CD4-positive, alpha-beta memory T cell (primary cell): ENCODE measurements at regions not wholly inside any gene's neighbourhood (a gene's known extent, or its start where the extent isn't known, plus 50 kb on each side); places are given as distances from the start of the nearest gene placed in this dataset.

ENCODE experiments used
- CTCF ChIA-PET: fragments of 350-600 bp; sonication (Branson Sonifier 250); formaldehyde crosslinking; loops from one replicate; lab custom pipeline; 2021; ENCODE audit warnings: inconsistent platforms; ENCODE audit not compliant: partially characterized antibody; lab: Charles Lee
- POLR2A ChIA-PET: fragments of 350-600 bp; sonication (Branson Sonifier 250); formaldehyde crosslinking; loops from one replicate; lab custom pipeline; 2021; ENCODE audit not compliant: partially characterized antibody; lab: Charles Lee
- DNase-seq, 5 donors: peaks; one replicate each; pipeline versions ENCODE4 v3.0.0 to v3.0.0-alpha.2; 2020 to 2022; ENCODE audit warnings: mixed read lengths in 1 of 5
- H3K27ac ChIP-seq: one replicate; pipeline ENCODE4 v1.7.0; 2013; ENCODE audit warnings: low read depth, low read length
- H3K27me3 ChIP-seq: 2 replicates; pipeline ENCODE4 v1.7.0; 2013; ENCODE audit warnings: mild to moderate bottlenecking, low read length, moderate library complexity; ENCODE audit not compliant: insufficient read depth
- H3K36me3 ChIP-seq: 2 replicates; pipeline ENCODE4 v1.7.0; 2013; ENCODE audit warnings: mild to moderate bottlenecking, low read length, moderate library complexity; ENCODE audit not compliant: insufficient read depth
- H3K4me1 ChIP-seq: 2 replicates; pipeline ENCODE4 v1.7.0; 2013; ENCODE audit warnings: mild to moderate bottlenecking, low read length, moderate library complexity; ENCODE audit not compliant: insufficient read depth
- H3K4me3 ChIP-seq, 2 donors: one replicate each; pipeline ENCODE4 v1.7.0; 2013; ENCODE audit warnings: low read length in 2 of 2, mild to moderate bottlenecking in 1 of 2
- H3K9me3 ChIP-seq, 2 donors: one replicate each; pipeline ENCODE4 v1.7.0; 2013; ENCODE audit warnings: low read length in 2 of 2, control low read depth in 1 of 2; ENCODE audit not compliant: control insufficient read depth in 1 of 2
- H3K27ac Mint-ChIP-seq, 7 donors: one replicate each; pipeline ENCODE4 v1.8.0; 2020 to 2021; ENCODE audit warnings: mixed read lengths in 7 of 7, mild to moderate bottlenecking in 6 of 7, inconsistent platforms in 3 of 7, moderate library complexity in 3 of 7
- H3K27me3 Mint-ChIP-seq, 2 donors: one replicate each; pipeline ENCODE4 v1.8.0; 2020 to 2021; ENCODE audit warnings: mixed read lengths in 2 of 2
- H3K36me3 Mint-ChIP-seq, 2 donors: one replicate each; pipeline ENCODE4 v1.8.0; 2020 to 2021; ENCODE audit warnings: mixed read lengths in 2 of 2, inconsistent platforms in 1 of 2, mild to moderate bottlenecking in 1 of 2
- H3K4me1 Mint-ChIP-seq, 4 donors: one replicate each; pipeline ENCODE4 v1.8.0; 2020 to 2021; ENCODE audit warnings: mixed read lengths in 4 of 4, mild to moderate bottlenecking in 1 of 4
- H3K4me3 Mint-ChIP-seq, 8 donors: one replicate each; pipeline ENCODE4 v1.8.0; 2020 to 2021; ENCODE audit warnings: mixed read lengths in 8 of 8, mild to moderate bottlenecking in 7 of 8, moderate library complexity in 6 of 8, inconsistent platforms in 3 of 8
- H3K9me3 Mint-ChIP-seq, 8 donors: one replicate each; pipeline ENCODE4 v1.8.0; 2020 to 2021; ENCODE audit warnings: mixed read lengths in 8 of 8, mild to moderate bottlenecking in 5 of 8, inconsistent platforms in 3 of 8, moderate library complexity in 1 of 8
- intact Hi-C: fragments of 100-400 bp; cut with micrococcal nuclease; formaldehyde crosslinking; loops from one replicate; pipeline ENCODE4 v1.15.1; 2023

GRCh38 chr17:14461227-14461548 is 160.3 kb downstream of the HS3ST3B1 start:
- Histone ChIP-seq H3K27ac (no peak overlapping the region), H3K36me3 (no peaks in the 10 kb centered on the region), H3K9me3 (no peaks in the 10 kb centered on the region), H3K4me1 (no peaks in the 10 kb centered on the region), H3K27me3 (no peaks in the 10 kb centered on the region), H3K4me3 (no peak overlapping the region)
- H3K36me3 Mint-ChIP-seq = peaks cover 0 to 4% of the 10 kb centered on the region in 2 donors
- ChIA-PET CTCF (no interaction called here), POLR2A (no interaction called here)
- peaks cover 1 to 5% of the 10 kb centered on the region in 2 donors for H3K27me3 Mint-ChIP-seq
- peaks cover 0 to 3% (median 0%) of the 10 kb centered on the region in 8 donors for H3K9me3 Mint-ChIP-seq
- no peak overlapping the region for H3K4me3 Mint-ChIP-seq
- DNase-seq = no peak
- peaks cover 0 to 11% (median 6%) of the 10 kb centered on the region in 4 donors for H3K4me1 Mint-ChIP-seq
- no peak overlapping the region for H3K27ac Mint-ChIP-seq
- intact Hi-C loops = no loop called here

- Histone ChIP-seq H3K27me3 (no peaks in the 10 kb centered on the region), H3K4me1 (no peaks in the 10 kb centered on the region), H3K27ac (no peak overlapping the region), H3K4me3 (no peak overlapping the region), H3K9me3 (no peaks in the 10 kb centered on the region), H3K36me3 (no peaks in the 10 kb centered on the region)
- Mint-ChIP-seq H3K4me3 (no peak overlapping the region), H3K4me1 (peaks cover 0 to 11% (median 6%) of the 10 kb centered on the region in 4 donors), H3K9me3 (no peaks in the 10 kb centered on the region), H3K36me3 (peaks cover 0 to 4% of the 10 kb centered on the region in 2 donors), H3K27ac (peak overlapping the region in 1 of 7 donors; percentile 31), H3K27me3 (peaks cover 1 to 5% of the 10 kb centered on the region in 2 donors)
- ChIA-PET POLR2A (no interaction called here), CTCF (no interaction called here)
- intact Hi-C loops = no loop called here
- DNase-seq = no peak
Measured at GRCh38 chr17:14460516-14461226, 159.8 kb downstream of the HS3ST3B1 start.

GRCh38 chr17:14459955-14460354 is 159.1 kb downstream of the HS3ST3B1 start:
- no peak for DNase-seq
- ChIA-PET CTCF (no interaction called here), POLR2A (no interaction called here)
- no peaks in the 10 kb centered on the region for H3K9me3 Mint-ChIP-seq
- peaks cover 0 to 4% of the 10 kb centered on the region in 2 donors for H3K36me3 Mint-ChIP-seq
- H3K4me3 Mint-ChIP-seq = no peak overlapping the region
- H3K9me3 ChIP-seq = no peaks in the 10 kb centered on the region
- H3K36me3 ChIP-seq = no peaks in the 10 kb centered on the region
- intact Hi-C loops = no loop called here
- H3K4me3 ChIP-seq = no peak overlapping the region
- no peaks in the 10 kb centered on the region for H3K4me1 ChIP-seq
- H3K27me3 ChIP-seq = no peaks in the 10 kb centered on the region
- peaks cover 0 to 11% (median 6%) of the 10 kb centered on the region in 4 donors for H3K4me1 Mint-ChIP-seq
- H3K27ac Mint-ChIP-seq = no peak overlapping the region
- no peak overlapping the region for H3K27ac ChIP-seq
- H3K27me3 Mint-ChIP-seq = peaks cover 1 to 5% of the 10 kb centered on the region in 2 donors

- Mint-ChIP-seq H3K27ac (peak overlapping the region in 1 of 7 donors; percentile 79), H3K4me3 (no peak overlapping the region)
- no peak for DNase-seq
Measured at GRCh38 chr17:14458724-14459123, 157.8 kb downstream of the HS3ST3B1 start.

GRCh38 chr17:14454746-14455145 is 153.9 kb downstream of the HS3ST3B1 start:
- no peak overlapping the region for H3K27ac Mint-ChIP-seq
- Histone ChIP-seq H3K4me3 (no peak overlapping the region), H3K36me3 (no peaks in the 10 kb centered on the region), H3K9me3 (no peaks in the 10 kb centered on the region), H3K4me1 (no peaks in the 10 kb centered on the region), H3K27ac (no peak overlapping the region), H3K27me3 (no peaks in the 10 kb centered on the region)
- POLR2A ChIA-PET = no interaction called here
- intact Hi-C loops = no loop called here
- H3K9me3 Mint-ChIP-seq = no peaks in the 10 kb centered on the region
- CTCF ChIA-PET = interaction anchor here (0.6 to 2.0 kb wide), 2 partner anchors 26 to 149 kb away, joined by 4 to 5 read pairs; no protein-coding TSS in a partner anchor
- H3K4me3 Mint-ChIP-seq = no peak overlapping the region
- peaks cover 0 to 4% of the 10 kb centered on the region in 2 donors for H3K36me3 Mint-ChIP-seq
- peaks cover 1 to 2% of the 10 kb centered on the region in 2 donors for H3K27me3 Mint-ChIP-seq
- peaks cover 0 to 5% (median 1%) of the 10 kb centered on the region in 4 donors for H3K4me1 Mint-ChIP-seq
- DNase-seq = no peak

More at GRCh38 chr17:14458724-14459123, 157.8 kb downstream of the HS3ST3B1 start:
- no peaks in the 10 kb centered on the region for H3K36me3 ChIP-seq
- Mint-ChIP-seq H3K9me3 (no peaks in the 10 kb centered on the region), H3K36me3 (peaks cover 0 to 4% of the 10 kb centered on the region in 2 donors), H3K27me3 (peaks cover 1 to 5% of the 10 kb centered on the region in 2 donors), H3K4me1 (peaks cover 0 to 11% (median 6%) of the 10 kb centered on the region in 4 donors)
- H3K4me1 ChIP-seq = no peaks in the 10 kb centered on the region
- intact Hi-C loops = no loop called here
- H3K4me3 ChIP-seq = no peak overlapping the region
- H3K27me3 ChIP-seq = no peaks in the 10 kb centered on the region
- POLR2A ChIA-PET = no interaction called here
- CTCF ChIA-PET = no interaction called here
- H3K9me3 ChIP-seq = no peaks in the 10 kb centered on the region
- H3K27ac ChIP-seq = no peak overlapping the region

GRCh38 chr17:14452856-14453255 is 152.0 kb downstream of the HS3ST3B1 start:
- DNase-seq = no peak
- Mint-ChIP-seq H3K27ac (no peak overlapping the region), H3K4me1 (no peaks in the 10 kb centered on the region), H3K4me3 (no peak overlapping the region), H3K27me3 (peaks cover 0 to 2% of the 10 kb centered on the region in 2 donors), H3K36me3 (no peaks in the 10 kb centered on the region), H3K9me3 (peaks cover 0 to 2% (median 0%) of the 10 kb centered on the region in 8 donors)
- intact Hi-C loops = no loop called here
- H3K36me3 ChIP-seq = no peaks in the 10 kb centered on the region
- no peaks in the 10 kb centered on the region for H3K4me1 ChIP-seq
- POLR2A ChIA-PET = no interaction called here
- H3K4me3 ChIP-seq = no peak overlapping the region
- H3K27me3 ChIP-seq = no peaks in the 10 kb centered on the region
- H3K27ac ChIP-seq = no peak overlapping the region
- H3K9me3 ChIP-seq = no peaks in the 10 kb centered on the region
- CTCF ChIA-PET = no interaction called here

- POLR2A ChIA-PET = no interaction called here
- H3K9me3 Mint-ChIP-seq = peaks cover 0 to 2% (median 0%) of the 10 kb centered on the region in 8 donors
- H3K36me3 Mint-ChIP-seq = no peaks in the 10 kb centered on the region
- Histone ChIP-seq H3K27me3 (no peaks in the 10 kb centered on the region), H3K36me3 (no peaks in the 10 kb centered on the region), H3K4me3 (no peak overlapping the region), H3K9me3 (no peaks in the 10 kb centered on the region), H3K4me1 (no peaks in the 10 kb centered on the region), H3K27ac (no peak overlapping the region)
- H3K27me3 Mint-ChIP-seq = no peaks in the 10 kb centered on the region
- no peak overlapping the region for H3K4me3 Mint-ChIP-seq
- no peak for DNase-seq
- H3K27ac Mint-ChIP-seq = no peak overlapping the region
- no peaks in the 10 kb centered on the region for H3K4me1 Mint-ChIP-seq
- CTCF ChIA-PET = interaction anchor here (1.0 kb wide), 1 partner anchor 22 kb away, joined by 3 read pairs; no protein-coding TSS in a partner anchor
- intact Hi-C loops = no loop called here
Measured at GRCh38 chr17:14451729-14452191, 150.9 kb downstream of the HS3ST3B1 start.
